ENCODE measurements at regions not wholly inside any gene's neighbourhood (a gene's known extent, or its start where the extent isn't known, plus 50 kb on each side); places are given as distances from the start of the nearest gene placed in this dataset.
A peak's percentile ranks its signal among the peaks of the same experiment; 100 is the strongest.

DNA sequence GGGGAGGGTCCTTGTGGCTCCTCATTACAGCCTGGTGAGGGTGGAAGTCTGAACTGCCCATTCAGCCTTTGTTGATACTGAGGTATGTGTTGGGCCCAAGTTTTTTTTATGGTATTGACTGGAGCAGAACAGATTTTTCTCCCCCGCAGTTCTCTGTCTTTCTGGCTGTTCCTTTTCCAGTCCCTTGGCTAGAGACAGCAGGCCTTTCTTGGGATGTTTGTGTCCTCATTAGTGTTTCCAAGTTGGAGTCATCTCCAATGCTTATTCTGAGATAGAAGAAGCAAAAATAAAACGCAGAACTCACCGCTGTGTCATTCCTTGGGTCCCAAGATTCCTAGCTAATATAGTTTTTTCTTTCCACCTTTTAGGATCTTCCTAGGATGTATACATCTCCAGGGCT is 193.3 kb downstream of the RAMP3 start:
- peak in 4 of 58 donors; percentile 12 to 23 (median 16) for DNase-seq

DNA sequence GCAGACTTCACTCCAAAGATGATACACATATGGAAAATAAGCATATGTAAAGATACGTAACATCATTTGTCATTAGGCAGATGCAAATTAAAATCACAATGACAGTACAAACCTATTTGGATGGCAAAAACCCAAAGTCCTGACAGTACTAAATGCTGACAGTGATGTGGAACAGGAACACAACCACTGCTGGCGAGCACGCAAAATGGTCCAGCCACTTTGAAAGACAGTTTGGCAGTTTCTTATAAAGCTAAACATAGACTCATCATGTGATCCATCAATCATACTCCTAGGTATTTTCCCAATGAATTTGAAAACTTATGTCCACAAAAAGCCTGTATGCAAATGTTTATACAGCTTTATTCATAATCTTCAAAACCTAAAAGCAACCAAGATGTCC is 200.7 kb downstream of the RAMP3 start:
- no peak for DNase-seq

GRCh38 chr7:45359250-45359649 is 201.7 kb downstream of the RAMP3 start:
- DNase-seq: no peak

- no peak for DNase-seq
Measured at GRCh38 chr7:45359776-45360175, 202.2 kb downstream of the RAMP3 start.

GRCh38 chr7:45363669-45364068 is 206.1 kb downstream of the RAMP3 start:
- DNase-seq: no peak

DNA sequence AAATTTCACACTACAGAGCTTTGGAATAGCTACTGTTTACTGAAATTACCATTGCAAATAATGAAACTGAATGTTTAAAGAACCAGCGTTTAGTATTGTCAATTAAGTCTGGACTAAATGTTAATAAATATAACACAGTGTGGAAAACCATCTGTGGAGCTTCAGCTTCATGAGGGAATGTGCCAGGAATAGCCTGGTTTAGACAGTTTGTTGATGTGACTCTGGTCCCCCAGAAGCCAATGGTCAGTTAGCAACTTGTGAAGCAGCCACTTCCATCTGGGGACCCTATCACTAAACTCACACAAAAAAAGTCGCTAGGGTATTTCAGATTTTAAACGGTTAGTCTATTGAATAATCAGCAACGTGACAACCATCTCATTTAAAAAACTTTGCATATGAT is 207.8 kb downstream of the RAMP3 start:
- DNase-seq: no peak

DNA sequence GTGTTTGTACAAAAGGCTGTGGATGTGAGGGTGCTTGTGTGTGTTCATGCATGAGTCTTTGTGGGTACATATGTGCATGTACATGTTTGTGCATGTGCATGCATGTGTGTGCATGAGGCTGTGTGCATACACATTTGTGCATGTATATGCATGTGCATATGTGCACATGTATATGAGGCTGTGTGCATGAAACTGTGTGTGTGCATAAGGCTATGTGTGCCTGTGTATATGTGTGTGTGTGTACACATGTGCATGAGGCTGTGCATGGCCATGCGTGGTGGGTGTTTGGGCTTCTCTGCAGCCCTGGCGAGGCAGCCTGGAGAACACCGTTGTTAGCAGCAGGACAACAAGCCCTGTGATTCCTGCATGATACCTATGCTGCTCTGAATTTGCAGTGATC is 207.7 kb upstream of the ADCY1 start:
- no peak for DNase-seq

- peak in 1 of 58 donors; percentile 7 for DNase-seq
Measured at GRCh38 chr7:45367026-45367425, 207.1 kb upstream of the ADCY1 start.

- DNase-seq: no peak
Measured at GRCh38 chr7:45368129-45368807, 205.9 kb upstream of the ADCY1 start.

DNA sequence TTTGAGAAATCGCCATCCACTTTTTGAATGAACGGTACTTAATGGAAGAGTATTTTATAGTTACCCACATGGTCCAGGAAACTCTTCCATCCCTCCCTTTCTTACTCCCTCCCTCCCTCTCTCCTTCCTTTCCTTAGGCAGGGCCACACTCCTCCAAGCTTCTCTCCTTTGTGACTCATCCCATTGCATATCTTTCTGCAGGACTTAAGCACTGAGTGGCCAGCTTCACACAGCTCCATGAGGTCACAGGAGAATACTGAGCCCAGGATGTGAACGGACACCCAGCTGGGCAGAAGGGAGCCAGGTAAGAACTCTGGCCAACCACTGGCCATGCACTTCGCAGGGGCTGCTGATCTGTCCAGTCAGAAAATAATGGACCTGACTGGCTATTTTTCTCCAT is 189.7 kb upstream of the ADCY1 start:
- DNase-seq: no peak

GRCh38 chr7:45387837-45388236 is 186.3 kb upstream of the ADCY1 start:
- DNase-seq: no peak

- no peak for DNase-seq
Measured at GRCh38 chr7:45389073-45389872, 184.9 kb upstream of the ADCY1 start.

DNA sequence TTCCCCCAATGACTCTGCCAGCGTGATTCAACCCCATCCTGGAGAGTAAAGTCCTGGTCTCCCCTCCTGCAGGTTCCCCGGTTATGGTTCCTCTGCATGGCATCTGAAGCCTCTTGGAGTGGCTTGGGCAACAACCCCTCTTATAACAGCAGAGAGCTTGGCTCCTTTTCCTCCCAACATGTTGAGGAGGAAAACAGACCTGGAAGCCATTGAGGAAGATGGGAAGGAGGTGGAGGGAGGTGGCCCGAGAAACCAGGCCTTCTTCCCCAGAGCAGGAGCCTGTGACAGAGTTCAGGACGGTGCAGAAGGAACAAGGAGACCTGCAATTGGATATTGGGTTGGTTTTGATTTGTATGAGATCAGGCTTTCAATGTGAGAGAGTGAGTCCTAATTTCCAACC is 184.0 kb upstream of the ADCY1 start:
- no peak for DNase-seq

DNA sequence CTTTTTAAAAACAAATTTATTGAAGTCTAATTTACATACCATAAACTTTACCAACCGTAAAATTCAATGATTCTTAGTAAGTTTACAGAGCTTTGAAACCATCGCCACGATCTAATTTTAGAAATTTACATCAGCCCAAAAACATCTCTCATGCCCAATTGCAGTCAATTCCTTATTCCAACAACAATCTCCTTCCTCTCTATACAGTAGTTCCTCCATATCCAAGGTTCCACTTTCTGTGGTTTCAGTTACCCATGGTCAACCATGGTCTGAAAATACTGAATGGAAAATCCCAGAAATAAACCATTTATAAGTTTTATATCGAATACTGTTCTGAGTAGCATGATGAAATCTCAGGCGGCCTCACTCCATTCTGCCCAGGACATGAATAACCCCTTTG is 183.4 kb upstream of the ADCY1 start:
- DNase-seq: no peak

DNA sequence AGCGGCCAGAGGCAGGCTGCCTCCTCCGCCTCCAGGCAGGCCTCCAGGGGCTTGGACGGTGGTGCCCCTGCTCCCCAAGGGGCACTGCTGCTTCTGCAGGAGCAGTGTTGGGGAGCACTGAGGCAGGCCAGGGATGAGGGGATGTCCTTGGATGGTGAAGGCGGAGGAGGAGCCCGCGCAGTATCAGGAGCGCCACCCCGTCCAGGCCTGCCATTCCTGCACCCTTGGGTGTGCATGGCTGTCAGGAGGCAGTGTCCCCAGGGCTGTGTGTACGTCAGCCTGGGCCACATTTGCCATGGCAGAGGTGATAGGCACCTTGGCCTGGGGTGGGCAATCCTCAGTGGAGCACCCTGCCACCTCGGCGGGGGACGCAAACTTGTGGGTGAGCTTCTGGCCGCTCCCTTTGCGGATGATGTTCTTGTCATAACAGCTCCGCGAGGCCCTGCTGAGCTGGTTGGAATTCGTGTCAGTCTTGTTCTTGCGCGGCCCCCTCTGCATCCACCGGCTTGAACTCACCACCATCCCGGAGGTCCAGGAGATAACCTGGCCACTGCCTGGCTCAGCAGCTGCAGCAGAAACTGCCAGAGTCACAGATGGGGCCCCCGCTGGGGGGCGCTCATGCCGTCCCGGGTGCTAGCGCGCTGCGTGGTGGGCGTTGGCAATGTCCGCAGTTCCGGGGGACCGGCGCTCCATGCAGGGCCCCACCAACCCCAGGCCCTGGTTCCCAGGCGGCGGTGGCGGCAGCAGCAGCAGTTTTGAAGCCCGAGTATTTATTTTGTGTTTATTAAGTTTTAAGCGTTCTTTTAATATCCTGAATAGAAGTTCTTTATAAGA is 182.3 kb upstream of the ADCY1 start:
- no peak for DNase-seq

GRCh38 chr7:45394117-45394708 is 180.0 kb upstream of the ADCY1 start:
- DNase-seq: no peak

DNA sequence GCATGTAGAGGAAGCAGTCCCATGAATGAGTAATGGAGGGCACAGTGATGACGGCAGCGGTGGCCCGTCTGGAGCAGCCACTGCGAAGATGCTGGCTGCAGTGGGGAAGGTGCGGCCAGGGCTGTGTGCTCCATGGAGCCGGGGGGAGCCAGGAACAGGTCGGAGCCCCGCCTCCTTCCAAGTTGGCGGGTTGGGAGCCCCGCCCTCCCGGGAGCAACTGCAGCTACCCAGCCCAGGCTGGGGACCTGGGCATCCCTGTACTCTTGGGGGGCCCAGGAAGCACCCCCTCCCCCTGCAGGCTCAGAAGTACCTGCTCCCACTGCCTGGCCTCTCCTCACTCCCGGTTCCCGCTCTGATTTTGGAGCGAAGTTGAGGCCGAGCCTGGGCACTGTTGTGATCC is 175.1 kb upstream of the ADCY1 start:
- DNase-seq: no peak

DNA sequence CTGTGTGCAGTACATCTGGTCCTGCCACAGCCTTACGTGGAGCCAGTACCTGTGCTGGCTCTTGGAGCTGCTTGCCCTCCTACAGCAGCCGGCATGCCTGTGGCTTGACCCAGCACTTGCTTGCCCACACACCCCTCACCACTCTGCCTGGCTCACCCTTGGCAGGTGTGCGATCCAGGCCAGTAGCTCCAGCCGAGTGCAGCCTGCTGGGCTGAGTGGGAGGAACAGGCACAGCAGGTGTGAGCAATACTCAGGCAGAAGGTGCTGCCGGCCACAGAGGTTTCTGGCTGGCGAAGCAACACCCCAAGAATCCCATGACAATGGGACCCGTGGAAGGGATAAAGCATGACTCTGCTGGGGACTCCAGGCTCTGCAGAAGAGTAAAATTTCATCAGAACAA is 173.5 kb upstream of the ADCY1 start:
- DNase-seq: no peak

DNA sequence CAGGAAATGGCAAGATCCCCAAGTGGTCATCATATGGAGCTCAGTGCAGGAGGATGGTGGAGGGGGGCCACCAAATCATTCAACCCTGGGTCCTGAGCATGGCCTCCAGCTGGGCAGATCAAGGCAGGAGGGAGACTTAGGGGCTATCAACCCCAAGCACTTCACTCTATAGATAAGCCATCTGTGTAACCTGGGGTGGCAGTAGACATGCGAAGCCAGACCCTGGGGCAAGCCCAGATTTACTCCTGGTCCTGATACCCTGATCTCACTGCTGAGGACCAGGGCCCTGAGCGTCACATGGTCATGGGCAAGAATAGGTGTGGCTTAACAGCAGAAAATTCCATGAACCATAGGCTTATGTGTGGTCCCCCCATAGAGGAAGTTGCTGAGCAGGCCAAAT is 173.0 kb upstream of the ADCY1 start:
- no peak for DNase-seq

- DNase-seq: no peak
Measured at GRCh38 chr7:45401851-45402250, 172.3 kb upstream of the ADCY1 start.

- DNase-seq: no peak
Measured at GRCh38 chr7:45402480-45403218, 171.5 kb upstream of the ADCY1 start.
